IMR-90 (cell line): ENCODE measurements at regions not wholly inside any gene's neighbourhood (a gene's known extent, or its start where the extent isn't known, plus 50 kb on each side); places are given as distances from the start of the nearest gene placed in this dataset.

Experiments used
- ATAC-seq: fragments of 200-7000 bp; cut with Tn5 transposase; 2 replicates; pipeline ENCODE4 v1.9.1; 2020; ENCODE audit warnings: low read depth, mild to moderate bottlenecking, moderate library complexity
- BruUV-seq: library from RNA; stranded (reverse); fragments of 400-500 nt; replicated peaks from 2 replicates; lab custom pipeline; 2021; lab: Mats Ljungman, UMichigan
- CTCF ChIA-PET: fragments of 300-600 bp; formaldehyde crosslinking; extraction: SDS; loops from one replicate; lab custom pipeline; 2021; ENCODE audit warnings: antibody characterized with exemption; lab: Yijun Ruan, JAX
- POLR2A ChIA-PET: fragments of 300-600 bp; sonication (Branson Sonifier 250); formaldehyde crosslinking; loops from one replicate; lab custom pipeline; 2022; ENCODE audit warnings: antibody characterized with exemption; ENCODE audit not compliant: unreplicated experiment; lab: Charles Lee
- DNase-seq: peaks from one replicate; pipeline ENCODE4 v3.0.0; 2013
- H2AFZ ChIP-seq: replicated peaks from 2 replicates; pipeline ENCODE3; 2013; ENCODE audit warnings: low read length, mild to moderate bottlenecking; ENCODE audit not compliant: poor library complexity
- H2AK5ac ChIP-seq: 2 replicates; pipeline ENCODE4 v1.6.1; 2013; ENCODE audit warnings: low read depth, low read length, inconsistent platforms
- H2AK9ac ChIP-seq: replicated peaks from 2 replicates; pipeline ENCODE3; 2013; ENCODE audit warnings: mild to moderate bottlenecking, low read depth, low read length, moderate library complexity; ENCODE audit not compliant: poor library complexity
- H2BK120ac ChIP-seq: 2 replicates; pipeline ENCODE4 v1.6.1; 2013; ENCODE audit warnings: low read depth, low read length, inconsistent platforms
- H2BK15ac ChIP-seq: 3 replicates; pipeline ENCODE4 v1.6.1; 2013; ENCODE audit warnings: low read depth, low read length, inconsistent platforms
- H2BK20ac ChIP-seq: 2 replicates; pipeline ENCODE4 v1.6.1; 2013; ENCODE audit warnings: low read depth, mild to moderate bottlenecking, inconsistent platforms, low read length, moderate library complexity
- H2BK5ac ChIP-seq: 2 replicates; pipeline ENCODE4 v1.6.1; 2013; ENCODE audit warnings: mild to moderate bottlenecking, low read depth, low read length, inconsistent platforms; ENCODE audit not compliant: poor library complexity, severe bottlenecking
- H3K14ac ChIP-seq: replicated peaks from 2 replicates; pipeline ENCODE4 v1.6.1; 2013; ENCODE audit warnings: low read depth, low read length, inconsistent platforms
- H3K18ac ChIP-seq: 2 replicates; pipeline ENCODE4 v1.6.1; 2013; ENCODE audit warnings: low read depth, low read length, control low read depth
- H3K23ac ChIP-seq: 2 replicates; pipeline ENCODE4 v1.6.1; 2013; ENCODE audit warnings: low read depth, low read length, inconsistent platforms
- H3K27ac ChIP-seq: 2 replicates; pipeline ENCODE4 v1.5.1; 2013; ENCODE audit warnings: mild to moderate bottlenecking, control low read depth, low read length; ENCODE audit not compliant: insufficient read depth
- H3K27me3 ChIP-seq: 2 replicates; pipeline ENCODE4 v1.6.1; 2013; ENCODE audit warnings: low read length; ENCODE audit not compliant: control insufficient read depth, insufficient read depth
- H3K36me3 ChIP-seq: 2 replicates; pipeline ENCODE4 v1.6.1; 2013; ENCODE audit warnings: low read length, mixed read lengths; ENCODE audit not compliant: control insufficient read depth, insufficient read depth
- H3K4ac ChIP-seq: 2 replicates; pipeline ENCODE4 v1.6.1; 2013; ENCODE audit warnings: low read depth, low read length, inconsistent platforms
- H3K4me1 ChIP-seq: 2 replicates; pipeline ENCODE4 v1.6.1; 2013; ENCODE audit warnings: low read length, mixed read lengths; ENCODE audit not compliant: control insufficient read depth, insufficient read depth
- H3K4me2 ChIP-seq: 2 replicates; pipeline ENCODE4 v1.6.1; 2013; ENCODE audit warnings: low read depth, mild to moderate bottlenecking, control low read depth, low read length, moderate library complexity
- H3K4me3 ChIP-seq: 2 replicates; pipeline ENCODE4 v1.5.1; 2013; ENCODE audit warnings: low read depth, mild to moderate bottlenecking, control low read depth, low read length, moderate library complexity; ENCODE audit not compliant: insufficient read depth
- H3K56ac ChIP-seq: 2 replicates; pipeline ENCODE4 v1.6.1; 2013; ENCODE audit warnings: low read length, inconsistent platforms; ENCODE audit not compliant: insufficient read depth; ENCODE audit errors: extremely low read depth
- H3K79me1 ChIP-seq, 2 experiments: 2 replicates each; pipeline ENCODE4 v1.6.1; 2013; ENCODE audit warnings: low read length in 2 of 2, inconsistent platforms in 1 of 2, low read depth in 1 of 2
- H3K9ac ChIP-seq: 2 replicates; pipeline ENCODE4 v1.6.1; 2013; ENCODE audit warnings: low read depth, low read length, control low read depth
- H3K9me1 ChIP-seq: 2 replicates; pipeline ENCODE4 v1.6.1; 2013; ENCODE audit warnings: low read length, inconsistent platforms; ENCODE audit not compliant: insufficient read depth
- H3K9me3 ChIP-seq: 2 replicates; pipeline ENCODE4 v1.6.1; 2013; ENCODE audit warnings: low read length; ENCODE audit not compliant: control insufficient read depth, insufficient read depth
- H4K20me1 ChIP-seq: 2 replicates; pipeline ENCODE4 v1.6.1; 2013; ENCODE audit warnings: low read length, inconsistent platforms; ENCODE audit not compliant: insufficient read depth
- H4K5ac ChIP-seq: 2 replicates; pipeline ENCODE4 v1.6.1; 2013; ENCODE audit warnings: mild to moderate bottlenecking, low read depth, low read length, control low read depth
- H4K8ac ChIP-seq, 2 experiments: 2 replicates each; pipeline ENCODE4 v1.6.1; 2013; ENCODE audit warnings: low read depth in 2 of 2, low read length in 2 of 2, control low read depth in 1 of 2, inconsistent platforms in 1 of 2
- H4K91ac ChIP-seq: 2 replicates; pipeline ENCODE4 v1.6.1; 2013; ENCODE audit warnings: low read depth, low read length, inconsistent platforms; ENCODE audit not compliant: insufficient read depth
- CHD1 ChIP-seq: IDR thresholded peaks from 2 replicates; pipeline ENCODE4 v1.6.1; 2012; ENCODE audit warnings: low read depth, low read length, improper control_type of control experiment
- FOS ChIP-seq: fragments of 150-350 bp; IDR thresholded peaks from 2 replicates; pipeline ENCODE4 v1.6.1; 2016; ENCODE audit warnings: low read depth, low read length
- MAFK ChIP-seq: IDR thresholded peaks from 2 replicates; pipeline ENCODE4 v1.6.1; 2012; ENCODE audit warnings: low read depth, low read length, improper control_type of control experiment
- MXI1 ChIP-seq: IDR thresholded peaks from 2 replicates; pipeline ENCODE4 v1.6.1; 2012; ENCODE audit warnings: low read depth, mild to moderate bottlenecking, low read length, moderate library complexity, borderline replicate concordance
- NFE2L2 ChIP-seq: fragments of 150-350 bp; IDR thresholded peaks from 2 replicates; pipeline ENCODE4 v1.6.1; 2016; ENCODE audit warnings: low read depth, mild to moderate bottlenecking, low read length
- RAD21 ChIP-seq: IDR thresholded peaks from 2 replicates; pipeline ENCODE4 v1.6.1; 2012; ENCODE audit warnings: low read length, improper control_type of control experiment
- RCOR1 ChIP-seq: IDR thresholded peaks from 2 replicates; pipeline ENCODE4 v1.6.1; 2012; ENCODE audit warnings: mild to moderate bottlenecking, low read length, improper control_type of control experiment; ENCODE audit not compliant: insufficient replicate concordance
- RFX5 ChIP-seq: IDR thresholded peaks from 2 replicates; pipeline ENCODE4 v1.8.0; 2012; ENCODE audit warnings: low read depth, mild to moderate bottlenecking, low read length, moderate library complexity
- WGBS, 2 experiments: methylation state at CpG; one replicate each; pipeline versions ENCODE4 v1.1.5 to v1.1.7; 2013; ENCODE audit warnings: missing lambda C conversion rate in 2 of 2; ENCODE audit not compliant: insufficient read length in 1 of 2; ENCODE audit errors: extremely low coverage in 2 of 2; 5-methylcytosine and 5-hydroxymethylcytosine counted together
- dilution Hi-C: fragments of 300-500 bp; cut with HindIII; formaldehyde crosslinking; loops from one replicate; pipeline ENCODE4 v1.14.3; 2018; ENCODE audit warnings: low sequenced_read_pairs; ENCODE audit not compliant: unreplicated experiment
- in situ Hi-C: fragments of 300-500 bp; cut with MboI; formaldehyde crosslinking; loops from 3 replicates; pipeline ENCODE4 v1.14.3; 2019; ENCODE audit warnings: low sequenced_read_pairs, inconsistent platforms, mixed read lengths
- intact Hi-C: fragments of 100-400 bp; cut with micrococcal nuclease; formaldehyde crosslinking; loops from 2 replicates; pipeline ENCODE4 v1.10.0; 2022
- TF ChIP-seq, protein P1 (sequence below): fragments of 150-350 bp; IDR thresholded peaks from 2 replicates; pipeline ENCODE4 v1.6.1; 2017; ENCODE audit warnings: mild to moderate bottlenecking, antibody characterized with exemption, low read length, low read depth
- TF ChIP-seq, protein P2 (sequence below): fragments of 150-350 bp; IDR thresholded peaks from 2 replicates; pipeline ENCODE4 v1.6.1; 2016; ENCODE audit warnings: low read depth, mild to moderate bottlenecking, low read length, moderate library complexity, borderline replicate concordance

DNA sequence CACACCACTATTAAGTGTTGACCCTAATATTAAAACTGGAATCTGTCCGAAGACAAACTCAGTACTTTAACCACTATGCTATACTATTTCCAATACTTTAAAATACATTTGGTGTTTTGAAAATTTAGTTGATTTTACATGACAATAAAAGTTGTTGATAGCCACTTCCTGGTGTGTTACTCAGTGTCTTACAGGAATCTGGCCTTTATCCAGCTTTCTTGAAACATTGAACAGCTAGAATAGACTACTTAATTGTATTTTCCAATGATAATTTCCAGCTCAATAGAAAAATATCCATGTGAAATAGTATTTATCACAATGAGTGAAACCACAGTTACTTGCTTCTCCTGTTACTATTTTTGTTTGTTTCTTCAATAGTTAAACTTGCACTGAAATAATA is 369.6 kb upstream of the ADGRL4 start:
- no peak overlapping the region for H3K9ac ChIP-seq
- H2BK5ac ChIP-seq = no peak overlapping the region
- intact Hi-C loops (no loop called here), dilution Hi-C loops (no loop called here), in situ Hi-C loops (no loop called here)
- H3K9me3 ChIP-seq = no peaks in the 10 kb centered on the region; the same call in 1 of the 2 replicates
- no peaks in the 10 kb centered on the region for H3K36me3 ChIP-seq
- no CpG with 5 or more reads among the region's 1 CpG for WGBS, 2 experiments
- H3K23ac ChIP-seq = no peak overlapping the region
- no peaks in the 10 kb centered on the region for H3K9me1 ChIP-seq
- no peak overlapping the region for H3K4me3 ChIP-seq
- ChIA-PET CTCF (no interaction called here), POLR2A (no interaction called here)
- H2BK20ac ChIP-seq = no peak overlapping the region
- no peaks in the 10 kb centered on the region for H4K20me1 ChIP-seq
- ATAC-seq (no peak), DNase-seq (no peak)
- no peak overlapping the region for H3K4me2 ChIP-seq
- no peak overlapping the region for H3K4ac ChIP-seq
- TF ChIP-seq RAD21 = no peak
- TF ChIP-seq MXI1 = no peak
- TF ChIP-seq NFE2L2 = no peak
- TF ChIP-seq MAFK = no peak
- TF ChIP-seq RCOR1 = no peak
- no peak for TF ChIP-seq RFX5
- no peak for TF ChIP-seq CHD1
- TF ChIP-seq, protein P1, sequence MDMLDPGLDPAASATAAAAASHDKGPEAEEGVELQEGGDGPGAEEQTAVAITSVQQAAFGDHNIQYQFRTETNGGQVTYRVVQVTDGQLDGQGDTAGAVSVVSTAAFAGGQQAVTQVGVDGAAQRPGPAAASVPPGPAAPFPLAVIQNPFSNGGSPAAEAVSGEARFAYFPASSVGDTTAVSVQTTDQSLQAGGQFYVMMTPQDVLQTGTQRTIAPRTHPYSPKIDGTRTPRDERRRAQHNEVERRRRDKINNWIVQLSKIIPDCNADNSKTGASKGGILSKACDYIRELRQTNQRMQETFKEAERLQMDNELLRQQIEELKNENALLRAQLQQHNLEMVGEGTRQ = no peak
- TF ChIP-seq, protein P2, sequence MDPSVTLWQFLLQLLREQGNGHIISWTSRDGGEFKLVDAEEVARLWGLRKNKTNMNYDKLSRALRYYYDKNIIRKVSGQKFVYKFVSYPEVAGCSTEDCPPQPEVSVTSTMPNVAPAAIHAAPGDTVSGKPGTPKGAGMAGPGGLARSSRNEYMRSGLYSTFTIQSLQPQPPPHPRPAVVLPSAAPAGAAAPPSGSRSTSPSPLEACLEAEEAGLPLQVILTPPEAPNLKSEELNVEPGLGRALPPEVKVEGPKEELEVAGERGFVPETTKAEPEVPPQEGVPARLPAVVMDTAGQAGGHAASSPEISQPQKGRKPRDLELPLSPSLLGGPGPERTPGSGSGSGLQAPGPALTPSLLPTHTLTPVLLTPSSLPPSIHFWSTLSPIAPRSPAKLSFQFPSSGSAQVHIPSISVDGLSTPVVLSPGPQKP = no peak
- no peak for TF ChIP-seq FOS
- H3K27ac ChIP-seq = no peak overlapping the region
- no peak overlapping the region for H2AK5ac ChIP-seq
- H2BK15ac ChIP-seq = no peak overlapping the region
- H2AK9ac ChIP-seq = no peak overlapping the region
- no peak overlapping the region for H4K8ac ChIP-seq
- no peaks in the 10 kb centered on the region for H3K4me1 ChIP-seq
- H3K14ac ChIP-seq = no peak overlapping the region
- H4K91ac ChIP-seq = no peak overlapping the region
- no peak overlapping the region for H2BK120ac ChIP-seq
- no peak overlapping the region for H2AFZ ChIP-seq
- no TSS peak for BruUV-seq
- H3K27me3 ChIP-seq = no peaks in the 10 kb centered on the region
- H3K56ac ChIP-seq = no peak overlapping the region
- no peak overlapping the region for H4K5ac ChIP-seq
- H3K18ac ChIP-seq = no peak overlapping the region
- no peaks in the 10 kb centered on the region for H3K79me1 ChIP-seq
